ENCODE measurements at regions not wholly inside any gene's neighbourhood (a gene's known extent, or its start where the extent isn't known, plus 50 kb on each side); places are given as distances from the start of the nearest gene placed in this dataset.
A peak's percentile ranks its signal among the peaks of the same experiment; 100 is the strongest.

- peaks cover 29% of the 10 kb centered on the region for H3F3A ChIP-seq (replicated peaks; ENCODE audit: insufficient read depth)
- peak overlapping the region; percentile 70 for H2AFZ ChIP-seq (ENCODE audit: low read depth)
- H3K9ac ChIP-seq: peak overlapping the region; percentile 22; the same call in 1 of the 2 replicates
- no peaks in the 10 kb centered on the region for H3K9me2 ChIP-seq
- peak overlapping the region in 1 of 2 experiments; percentile 84; a peak in 2 of 4 replicates for H3K27ac ChIP-seq (ENCODE audit: low read depth in 2 of 2, low read length in 1 of 2)
- H3K9me3 ChIP-seq: no peaks in the 10 kb centered on the region
- no peaks in the 10 kb centered on the region for H3K36me3 ChIP-seq (replicated peaks in 1 of 2; ENCODE audit: control insufficient read depth in 1 of 2, insufficient read depth in 2 of 2, low read length in 1 of 2)
- ChIA-PET POLR2A (no interaction called here), CTCF (interaction anchor here (0.5 to 2.3 kb wide), 2 partner anchors 26 to 117 kb away, joined by 4 to 9 read pairs; no protein-coding TSS in a partner anchor)
- peak; percentile 43 for TF ChIP-seq JUND (IDR thresholded peaks at IDR 0.05)
- TF ChIP-seq POLR2AphosphoS5 (IDR thresholded peaks at IDR 0.05; ENCODE audit: low read depth, low read length): peak; percentile 24; the same call in 1 of the 2 replicates
- no peak for TF ChIP-seq MXI1 (IDR thresholded peaks at IDR 0.05; ENCODE audit: low read depth, low read length)
- no peak for TF ChIP-seq ZBTB33 (IDR thresholded peaks at IDR 0.05; ENCODE audit: borderline replicate concordance, low read depth)
- peak; percentile 74 for TF ChIP-seq PBX3 (IDR thresholded peaks at IDR 0.05)
- TF ChIP-seq EP300 (IDR thresholded peaks at IDR 0.05; ENCODE audit: borderline replicate concordance in 1 of 2, low read depth in 1 of 2, low read length in 1 of 2): peak in 1 of 2 experiments; percentile 52; a peak in 1 of 4 replicates
- TF ChIP-seq FOSL2 (IDR thresholded peaks at IDR 0.05; ENCODE audit: borderline replicate concordance, low read depth): peak; percentile 40; the same call in 1 of the 2 replicates
- TF ChIP-seq RAD21 (IDR thresholded peaks at IDR 0.05; ENCODE audit: low read length): no peak
- TF ChIP-seq TCF12 (IDR thresholded peaks at IDR 0.05): peak; percentile 95
- TF ChIP-seq NFIC (IDR thresholded peaks at IDR 0.05; ENCODE audit: borderline replicate concordance): peak; percentile 71; the same call in 1 of the 2 replicates
- no peak for TF ChIP-seq CHD2 (IDR thresholded peaks at IDR 0.05; ENCODE audit: low read length, partially characterized antibody)
- no peak for TF ChIP-seq CTCF (IDR thresholded peaks at IDR 0.05)
- peak; percentile 55; the same call in 1 of the 2 replicates for TF ChIP-seq MAX (IDR thresholded peaks at IDR 0.05; ENCODE audit: low read depth)
- peaks cover 0 to 14% of the 10 kb centered on the region in 2 experiments; a peak in 2 of 4 replicates for H3K4me1 ChIP-seq (ENCODE audit: control insufficient read depth in 1 of 2, insufficient read depth in 2 of 2, low read depth in 1 of 2, low read length in 1 of 2)
- DNase-seq: no peak
- no peaks in the 10 kb centered on the region for H4K20me1 ChIP-seq (ENCODE audit: insufficient read depth)
- peak overlapping the region; percentile 39 for H3K4me2 ChIP-seq
- H3K4me3 ChIP-seq (ENCODE audit: low read depth in 2 of 2, low read length in 1 of 2): no peak overlapping the region
- H3K79me2 ChIP-seq (ENCODE audit: insufficient read depth): no peaks in the 10 kb centered on the region
- no peaks in the 10 kb centered on the region for H3K27me3 ChIP-seq (ENCODE audit: insufficient read depth)
- 50% methylated on average over 5 of the region's 5 CpGs for WGBS (ENCODE audit: low lambda C conversion rate)
Measured at GRCh38 chr5:17105744-17106418, 111.5 kb upstream of the BASP1 start.

Measured in SK-N-SH (cell line).